ENCODE measurements at regions not wholly inside any gene's neighbourhood (a gene's known extent, or its start where the extent isn't known, plus 50 kb on each side); places are given as distances from the start of the nearest gene placed in this dataset.
"Not testable (repeated sequence)": the region's sequence is repeated elsewhere in the genome, so short reads cannot be mapped to it uniquely, and the experiment has no call there.

DNA sequence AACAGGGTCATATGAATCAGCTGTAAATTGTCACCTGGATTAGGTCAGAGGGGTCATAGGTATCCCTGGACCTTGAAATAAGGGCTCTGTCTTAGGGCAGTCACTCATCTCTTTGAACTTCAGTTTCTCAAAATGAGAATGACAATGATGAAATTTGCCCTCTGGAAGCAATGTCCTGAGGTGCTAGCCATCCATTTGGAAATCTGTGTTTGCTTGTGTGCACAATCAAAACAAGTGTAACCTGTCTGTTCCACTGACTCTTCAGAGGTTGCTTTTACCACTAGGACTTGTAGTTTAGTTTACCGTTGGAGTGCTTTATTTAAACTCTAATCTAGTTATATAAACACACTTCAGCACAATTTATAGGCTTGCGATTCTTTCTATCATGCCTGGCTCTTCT, 297.3 kb downstream of the CCDC74A start:
- DNase-seq (ENCODE audit: low read depth in 4 of 4, low spot score in 1 of 4): not testable (repeated sequence)

GRCh38 chr2:131827481-131828163, 299.9 kb downstream of the CCDC74A start:
- no peak for DNase-seq (ENCODE audit: low read depth in 4 of 4, low spot score in 1 of 4)

GRCh38 chr2:131828164-131828561, 300.5 kb downstream of the CCDC74A start:
- no peak for DNase-seq (ENCODE audit: low read depth in 4 of 4, low spot score in 1 of 4)

DNA sequence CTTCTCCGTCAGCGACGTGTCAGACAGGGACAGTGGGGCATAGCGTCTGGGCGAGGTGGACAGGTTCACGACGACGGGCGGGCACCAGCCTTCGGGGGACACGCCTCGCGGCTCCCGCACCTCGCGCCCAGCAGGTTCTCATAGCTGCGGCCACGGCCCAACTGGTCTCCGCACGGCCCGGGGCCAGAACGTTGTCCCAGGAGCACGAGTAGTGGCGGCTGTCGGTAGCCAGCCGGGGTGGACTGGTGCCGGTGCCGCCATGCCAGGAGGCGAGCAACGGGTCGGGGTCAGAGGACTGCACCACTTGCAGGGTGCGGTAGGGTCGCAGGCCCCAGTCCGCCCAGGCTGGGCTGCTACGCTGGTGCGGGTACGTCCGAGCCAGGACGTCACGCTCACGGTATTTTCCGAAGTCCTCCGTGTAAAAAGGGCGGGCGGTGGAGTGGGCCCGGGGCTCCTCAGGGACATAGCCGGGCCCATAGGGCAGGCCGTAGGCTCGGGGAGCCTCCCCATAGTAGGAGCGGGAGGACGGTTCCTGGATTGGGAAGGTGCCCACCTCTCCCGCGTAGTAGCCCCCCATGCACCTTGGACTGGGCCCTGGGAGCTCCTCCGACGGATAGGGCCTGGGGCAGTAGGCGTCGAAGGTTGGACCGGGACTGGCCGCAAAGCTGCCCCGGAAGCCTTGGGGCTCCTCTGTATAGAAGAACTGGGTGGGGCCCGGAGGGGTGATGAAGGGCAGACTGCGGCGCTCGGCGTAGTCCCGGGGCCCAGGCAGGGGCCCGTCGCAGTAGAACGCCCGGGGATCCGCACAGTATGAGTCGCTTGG, 301.2 kb downstream of the CCDC74A start:
- not testable (repeated sequence) for DNase-seq (ENCODE audit: low read depth in 4 of 4, low spot score in 1 of 4)

DNA sequence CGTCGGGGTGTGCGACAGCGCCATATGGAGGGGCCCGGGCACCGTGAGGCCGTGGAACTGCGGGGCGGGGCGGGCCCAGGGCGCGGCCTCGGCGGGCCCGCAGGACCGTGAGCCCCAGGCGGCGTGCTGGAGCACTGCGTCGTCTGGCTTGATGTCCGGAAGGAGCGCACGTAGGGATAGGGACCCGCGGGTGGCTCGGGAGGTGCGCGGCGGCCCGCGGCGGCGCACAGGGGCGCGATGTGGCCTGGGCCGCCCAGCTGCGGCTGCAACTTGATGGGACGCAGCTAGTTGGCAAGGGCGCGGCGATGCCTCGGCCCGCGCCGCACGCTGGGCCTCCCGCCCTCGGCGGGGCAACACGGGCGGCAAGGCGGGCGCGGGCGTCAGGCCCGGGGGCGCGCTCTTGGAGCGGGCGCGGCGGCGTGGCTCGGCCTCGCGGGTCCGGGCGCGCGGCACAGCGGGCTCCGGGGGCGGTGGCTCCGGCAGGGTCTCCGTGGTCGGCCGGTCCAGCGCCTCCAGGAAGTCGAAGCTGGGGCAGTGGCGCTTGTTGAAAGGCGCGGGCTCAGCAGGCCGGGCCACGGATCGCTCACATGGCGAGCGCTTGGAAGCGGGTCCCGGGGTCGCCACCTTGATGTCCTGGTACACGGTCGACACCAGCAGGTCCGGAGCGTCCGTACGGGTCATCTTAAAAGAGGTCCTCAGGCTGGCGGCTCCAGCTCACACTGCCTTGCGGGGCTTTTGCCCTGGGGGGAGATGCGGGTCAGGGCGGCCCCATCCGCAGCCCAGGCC, 302.0 kb downstream of the CCDC74A start:
- DNase-seq (ENCODE audit: low read depth in 4 of 4, low spot score in 1 of 4): not testable (repeated sequence)

DNA sequence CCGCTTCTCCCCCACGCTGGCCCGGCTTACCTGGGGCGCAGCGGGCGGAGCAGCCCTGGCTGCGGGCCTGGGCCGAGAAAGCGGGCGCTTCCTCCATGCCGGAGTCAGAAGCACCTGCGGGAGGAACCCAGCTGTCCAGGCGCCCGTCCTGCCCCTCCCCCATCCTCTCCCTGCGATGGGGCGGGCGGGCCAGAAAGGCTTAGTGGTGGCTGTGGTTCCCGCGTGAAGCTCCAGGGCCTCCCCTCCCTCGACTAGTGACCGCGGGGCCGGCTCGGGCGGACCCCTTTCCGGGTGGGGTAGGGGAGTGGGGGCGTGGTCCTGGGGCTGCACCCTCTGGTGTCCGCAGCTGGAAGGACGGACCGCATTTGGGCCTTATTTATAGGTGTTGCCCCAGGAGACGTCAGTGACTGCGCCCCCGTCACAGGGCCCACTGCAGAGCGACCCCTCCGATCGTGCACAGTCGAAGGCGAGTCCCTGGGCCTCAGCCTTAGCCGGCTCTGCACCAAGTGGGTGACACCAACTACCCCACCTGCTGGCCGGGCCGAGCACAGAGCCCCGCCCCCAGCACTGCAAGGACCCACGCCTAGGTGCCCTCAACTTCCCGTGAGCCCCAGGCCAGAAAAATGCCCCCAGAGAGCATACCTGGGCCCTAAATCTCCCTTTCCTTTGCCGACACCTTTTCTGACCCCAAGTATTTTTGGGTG, 302.7 kb downstream of the CCDC74A start:
- not testable (repeated sequence) for DNase-seq (ENCODE audit: low read depth in 4 of 4, low spot score in 1 of 4)

DNA sequence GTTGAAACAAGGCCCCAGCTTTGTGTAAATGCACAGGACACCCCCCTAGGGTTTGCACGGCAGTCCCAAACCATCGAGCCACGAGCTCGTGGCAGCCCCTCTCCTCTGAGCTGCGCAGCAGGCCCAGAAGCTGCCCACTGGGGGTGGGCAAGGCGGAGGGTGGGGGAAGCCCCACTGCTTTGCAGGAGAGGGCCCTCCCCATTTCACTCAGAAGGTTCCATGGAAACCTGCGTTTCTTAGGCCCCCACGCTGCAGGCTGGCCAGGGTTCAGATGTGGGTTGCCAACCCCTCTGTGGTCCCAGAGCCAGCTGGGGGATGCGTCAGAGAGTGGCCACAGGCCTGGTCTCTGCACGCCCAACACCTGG, 303.2 kb downstream of the CCDC74A start:
- not testable (repeated sequence) for DNase-seq (ENCODE audit: low read depth in 4 of 4, low spot score in 1 of 4)

GRCh38 chr2:131831450-131832208, 303.9 kb downstream of the CCDC74A start:
- not testable (repeated sequence) for DNase-seq (ENCODE audit: low read depth in 4 of 4, low spot score in 1 of 4)

- not testable (repeated sequence) for DNase-seq (ENCODE audit: low read depth in 4 of 4, low spot score in 1 of 4)
Observed at GRCh38 chr2:131832209-131832780, 304.6 kb downstream of the CCDC74A start.

DNA sequence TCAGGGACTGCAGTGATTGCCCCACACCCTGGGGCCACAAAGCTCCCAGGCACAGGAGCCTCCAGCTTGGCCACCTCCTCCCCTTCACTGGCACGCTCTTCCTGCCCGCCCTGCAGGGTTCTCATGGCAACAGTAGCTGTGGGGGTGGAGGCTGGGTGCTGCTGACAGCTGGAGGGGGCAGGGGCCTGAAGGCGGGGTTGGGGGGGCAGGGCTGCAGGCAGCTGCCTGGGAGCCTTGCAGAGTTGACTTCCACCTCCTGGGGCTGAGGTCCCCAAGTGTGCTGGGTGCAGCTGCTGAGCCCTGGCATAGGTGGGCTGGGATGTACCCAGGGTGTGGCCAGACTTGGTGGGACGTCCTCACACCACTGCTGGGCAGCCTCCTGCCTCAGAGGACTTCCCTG, 305.2 kb downstream of the CCDC74A start:
- not testable (repeated sequence) for DNase-seq (ENCODE audit: low read depth in 4 of 4, low spot score in 1 of 4)

- not testable (repeated sequence) for DNase-seq (ENCODE audit: low read depth in 4 of 4, low spot score in 1 of 4)
Observed at GRCh38 chr2:131833367-131834202, 305.9 kb downstream of the CCDC74A start.

DNA sequence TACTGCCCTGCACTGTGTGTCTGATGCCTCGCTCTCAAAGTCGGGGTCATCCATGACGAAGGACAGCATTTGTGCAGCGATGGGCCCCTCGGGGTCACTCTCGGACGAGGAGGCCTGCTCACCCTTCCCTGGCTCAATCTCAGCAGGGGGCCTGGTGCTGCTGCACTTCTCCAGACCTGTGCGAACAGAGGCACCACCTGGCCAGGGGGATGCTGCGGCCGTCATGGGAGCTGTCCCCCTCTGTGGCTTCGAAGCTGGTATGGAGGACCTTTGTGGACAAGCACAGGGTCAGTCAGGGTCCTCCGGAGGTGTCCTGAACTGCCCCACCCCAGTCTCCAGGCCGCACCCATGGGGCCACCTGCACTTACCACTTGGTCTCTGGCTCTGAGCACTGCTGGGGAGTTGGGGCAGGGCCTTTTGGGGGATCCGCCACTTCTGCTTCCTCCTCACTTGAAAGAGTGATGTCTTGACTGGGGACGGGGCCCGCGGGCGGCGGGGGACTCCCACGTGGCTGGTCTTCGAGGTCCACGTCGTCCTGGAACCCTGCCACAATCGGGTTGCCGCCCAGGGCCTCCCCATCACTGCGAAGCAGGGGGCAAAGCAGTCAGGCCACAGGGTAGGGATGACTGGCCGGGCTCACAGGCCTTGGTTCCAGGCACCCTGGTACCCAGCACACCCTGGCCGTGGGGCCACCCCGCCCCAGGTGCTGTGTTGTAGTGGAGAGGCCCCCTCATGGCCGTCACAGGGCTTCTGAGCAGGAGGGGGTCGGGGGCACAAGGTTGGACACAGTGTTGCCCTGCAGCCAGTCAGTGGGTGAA, 306.7 kb downstream of the CCDC74A start:
- not testable (repeated sequence) for DNase-seq (ENCODE audit: low read depth in 4 of 4, low spot score in 1 of 4)

GRCh38 chr2:131835022-131835421, 307.3 kb downstream of the CCDC74A start:
- not testable (repeated sequence) for DNase-seq (ENCODE audit: low read depth in 4 of 4, low spot score in 1 of 4)

- no peak for DNase-seq (ENCODE audit: low read depth in 4 of 4, low spot score in 1 of 4)
Observed at GRCh38 chr2:131835621-131836091, 308.0 kb downstream of the CCDC74A start.

GRCh38 chr2:131836116-131836515, 308.4 kb downstream of the CCDC74A start:
- DNase-seq (ENCODE audit: low read depth in 4 of 4, low spot score in 1 of 4): not testable (repeated sequence)

- not testable (repeated sequence) for DNase-seq (ENCODE audit: low read depth in 4 of 4, low spot score in 1 of 4)
Observed at GRCh38 chr2:131844044-131844443, 316.4 kb downstream of the CCDC74A start.

DNA sequence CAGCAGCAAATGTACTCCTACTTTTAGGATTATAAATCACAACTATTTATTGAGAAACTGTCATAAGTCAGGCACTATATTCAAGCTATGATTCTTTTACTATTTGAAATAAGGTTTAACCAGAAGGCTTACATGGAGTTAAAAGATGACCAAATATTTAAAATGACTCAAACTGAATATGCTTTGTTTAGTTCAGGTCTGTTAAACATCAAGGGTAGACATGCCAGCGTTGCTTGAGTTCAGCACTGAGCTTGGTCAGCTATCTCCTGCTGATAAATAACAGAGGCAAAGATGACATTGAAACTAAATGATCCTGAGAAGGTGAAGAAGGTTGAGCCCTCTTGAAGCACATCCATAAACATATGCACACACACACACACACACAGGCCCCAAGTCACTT, 305.6 kb downstream of the ANKRD30BL start:
- not testable (repeated sequence) for DNase-seq (ENCODE audit: low read depth in 4 of 4, low spot score in 1 of 4)

GRCh38 chr2:131858197-131858596, 303.6 kb downstream of the ANKRD30BL start:
- DNase-seq (ENCODE audit: low read depth in 4 of 4, low spot score in 1 of 4): not testable (repeated sequence)

Data from stimulated activated CD4-positive, alpha-beta T cell treated with anti-CD3 and anti-CD28 coated beads, Interleukin-1b, Interleukin-23, amount 100 ng/mL, for 24 hours (primary cell).